ENCODE measurements at regions not wholly inside any gene's neighbourhood (a gene's known extent, or its start where the extent isn't known, plus 50 kb on each side); places are given as distances from the start of the nearest gene placed in this dataset.

- no peak for DNase-seq (ENCODE audit: low read depth, low spot score)
- Histone ChIP-seq H3K36me3 (ENCODE audit: control insufficient read depth in 2 of 2, extremely low read depth in 1 of 2, insufficient read depth in 2 of 2, low read length in 2 of 2) (no peaks in the 10 kb centered on the region), H3K27me3 (ENCODE audit: control insufficient read depth in 2 of 2, insufficient read depth in 2 of 2, low read length in 2 of 2) (no peaks in the 10 kb centered on the region), H3K4me3 (replicated peaks in 1 of 3; ENCODE audit: insufficient read depth in 1 of 3, low read depth in 1 of 3, low read length in 3 of 3) (no peak overlapping the region), H3K4me2 (ENCODE audit: insufficient read depth, low read length) (no peak overlapping the region), H4K20me1 (replicated peaks; ENCODE audit: control insufficient read depth, extremely low read depth, insufficient read depth, low read length) (no peaks in the 10 kb centered on the region), H3K9ac (replicated peaks; ENCODE audit: extremely low read depth, insufficient read depth, low read length) (no peak overlapping the region), H2AFZ (ENCODE audit: low read depth, low read length) (no peak overlapping the region), H3K9me1 (replicated peaks; ENCODE audit: control insufficient read depth, extremely low read depth, insufficient read depth, low read length) (no peaks in the 10 kb centered on the region), H3K27ac (ENCODE audit: insufficient read depth, low read depth, low read length) (no peak overlapping the region), H3K4me1 (ENCODE audit: control insufficient read depth, extremely low read depth, insufficient read depth, low read length) (no peaks in the 10 kb centered on the region), H3K9me3 (replicated peaks; ENCODE audit: control insufficient read depth, insufficient read depth, low read length) (no peaks in the 10 kb centered on the region), H3K79me2 (ENCODE audit: control insufficient read depth, insufficient read depth, low read length) (no peaks in the 10 kb centered on the region)
- ChIA-PET CTCF (interaction anchor here (1.1 kb wide), 1 partner anchor 219 kb away, joined by 3 read pairs; no protein-coding TSS in a partner anchor), POLR2A (interaction anchor here (0.7 kb wide), 1 partner anchor 10 kb away, joined by 7 read pairs; no protein-coding TSS in a partner anchor)
- no peak for FAIRE-seq
- TF ChIP-seq MYC (IDR thresholded peaks at IDR 0.05; ENCODE audit: low read depth, low read length) = no peak
- no peak for TF ChIP-seq FOS (IDR thresholded peaks at IDR 0.05; ENCODE audit: borderline replicate concordance, insufficient read depth, low read length)
- TF ChIP-seq GATA2 (IDR thresholded peaks at IDR 0.05; ENCODE audit: insufficient read depth, insufficient read length, low read depth, low read length) = no peak
- TF ChIP-seq JUN (IDR thresholded peaks at IDR 0.05; ENCODE audit: borderline replicate concordance, insufficient read depth, insufficient read length, low read depth) = no peak
- no peak for TF ChIP-seq POLR2AphosphoS5 (IDR thresholded peaks at IDR 0.05; ENCODE audit: insufficient read depth, low read depth, low read length)
- no peak for TF ChIP-seq EZH2 (IDR thresholded peaks at IDR 0.05; ENCODE audit: borderline replicate concordance, low read depth, low read length, severe bottlenecking)
- no peak for TF ChIP-seq CTCF (IDR thresholded peaks at IDR 0.05; ENCODE audit: extremely low read depth in 1 of 2, insufficient read depth in 1 of 2, low read depth in 1 of 2, low read length in 2 of 2)
- no peak for TF ChIP-seq POLR2A (IDR thresholded peaks at IDR 0.05; ENCODE audit: low read depth, low read length)
- TF ChIP-seq MAX (IDR thresholded peaks at IDR 0.05; ENCODE audit: insufficient read depth, insufficient read length) = no peak
- no TSS peak for BruUV-seq (replicated peaks)
- intact Hi-C loops (cut with micrococcal nuclease) = no loop called here
- dilution Hi-C loops (cut with MboI; ENCODE audit: extremely low pct_ligation_motif_present, low sequenced_read_pairs) = no loop called here
These were observed 99.7 kb downstream of the ENGASE start for GRCh38 chr17:79174193-79174765.
